ENCODE measurements at regions not wholly inside any gene's neighbourhood (a gene's known extent, or its start where the extent isn't known, plus 50 kb on each side); places are given as distances from the start of the nearest gene placed in this dataset.

DNA sequence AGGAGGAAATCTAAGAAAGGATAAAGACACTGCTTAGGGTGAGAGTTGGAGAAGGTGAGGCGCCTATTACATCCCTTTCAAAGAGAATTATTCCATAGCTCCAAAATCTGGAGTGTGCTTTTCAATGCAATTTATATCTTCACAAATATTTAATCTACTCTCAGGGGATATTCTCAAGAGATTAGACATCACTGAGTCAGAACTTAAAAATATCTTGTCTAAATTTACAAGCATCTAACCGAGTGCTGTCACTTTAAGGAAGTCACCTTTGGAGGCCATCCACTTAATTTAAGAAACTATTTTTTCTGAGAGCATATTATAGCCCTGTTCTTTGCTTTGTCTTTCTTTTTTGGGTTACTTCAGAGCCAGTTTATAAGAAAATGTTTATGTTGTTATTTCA is 134.6 kb downstream of the TNFSF18 start:
- peaks cover 0 to 11% (median 6%) of the 10 kb centered on the region in 5 donors for H3K9me3 Mint-ChIP-seq

DNA sequence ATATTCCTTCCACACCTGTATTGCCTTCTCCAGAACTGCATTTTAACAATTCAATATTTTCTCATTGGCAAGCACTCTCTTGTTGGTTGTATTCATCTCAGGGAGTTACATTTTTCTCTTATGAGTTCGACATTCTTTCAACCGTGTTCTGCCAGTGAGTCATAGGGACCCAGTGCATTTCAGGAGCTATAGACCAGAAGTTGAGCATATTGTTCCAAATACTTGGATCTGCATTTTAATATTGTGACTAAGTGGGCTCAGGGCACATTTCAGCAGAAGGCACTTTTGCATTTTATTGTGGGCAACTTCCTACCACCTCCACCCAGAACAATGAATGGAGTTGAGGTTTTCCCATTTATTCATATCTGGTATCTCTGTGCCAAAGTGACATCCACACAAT is 132.8 kb downstream of the TNFSF18 start:
- Mint-ChIP-seq H3K4me1 (no peaks in the 10 kb centered on the region), H3K4me3 (no peak overlapping the region), H3K9me3 (peaks cover 0 to 7% (median 6%) of the 10 kb centered on the region in 5 donors), H3K27ac (no peak overlapping the region), H3K27me3 (peaks cover 0 to under 1% of the 10 kb centered on the region in 2 donors), H3K36me3 (peaks cover 0 to 2% (median under 1%) of the 10 kb centered on the region in 3 donors)
- Histone ChIP-seq H3K9me3 (ENCODE audit: low read length) (peaks cover 5% of the 10 kb centered on the region), H3K4me3 (ENCODE audit: low read length) (no peak overlapping the region), H3K27me3 (ENCODE audit: insufficient read depth, low read length, poor library complexity, severe bottlenecking) (no peaks in the 10 kb centered on the region), H3K27ac (ENCODE audit: low read depth, low read length) (no peak overlapping the region), H3K4me1 (ENCODE audit: insufficient read depth, low read length) (no peaks in the 10 kb centered on the region), H3K36me3 (ENCODE audit: insufficient read depth, low read length) (no peaks in the 10 kb centered on the region)
- DNase-seq, result no peak
- ChIA-PET CTCF (no interaction called here), POLR2A (no interaction called here)

More for the DNA sequence above, 134.6 kb downstream of the TNFSF18 start:
- Histone ChIP-seq H3K36me3 (ENCODE audit: insufficient read depth, low read length) (no peaks in the 10 kb centered on the region), H3K4me3 (ENCODE audit: low read length) (no peak overlapping the region), H3K27me3 (ENCODE audit: insufficient read depth, low read length, poor library complexity, severe bottlenecking) (no peaks in the 10 kb centered on the region), H3K9me3 (ENCODE audit: low read length) (peaks cover 10% of the 10 kb centered on the region), H3K4me1 (ENCODE audit: insufficient read depth, low read length) (no peaks in the 10 kb centered on the region), H3K27ac (ENCODE audit: low read depth, low read length) (no peak overlapping the region)
- no peaks in the 10 kb centered on the region for H3K4me1 Mint-ChIP-seq
- H3K36me3 Mint-ChIP-seq, result peaks cover 0 to 5% (median 3%) of the 10 kb centered on the region in 3 donors
- no peak overlapping the region for H3K27ac Mint-ChIP-seq
- CTCF ChIA-PET, result interaction anchor here (1.2 kb wide), 1 partner anchor 22 kb away, joined by 3 read pairs; no protein-coding TSS in a partner anchor
- H3K4me3 Mint-ChIP-seq, result no peak overlapping the region
- DNase-seq, result no peak
- POLR2A ChIA-PET, result no interaction called here
- peaks cover 0 to 2% of the 10 kb centered on the region in 2 donors for H3K27me3 Mint-ChIP-seq

DNA sequence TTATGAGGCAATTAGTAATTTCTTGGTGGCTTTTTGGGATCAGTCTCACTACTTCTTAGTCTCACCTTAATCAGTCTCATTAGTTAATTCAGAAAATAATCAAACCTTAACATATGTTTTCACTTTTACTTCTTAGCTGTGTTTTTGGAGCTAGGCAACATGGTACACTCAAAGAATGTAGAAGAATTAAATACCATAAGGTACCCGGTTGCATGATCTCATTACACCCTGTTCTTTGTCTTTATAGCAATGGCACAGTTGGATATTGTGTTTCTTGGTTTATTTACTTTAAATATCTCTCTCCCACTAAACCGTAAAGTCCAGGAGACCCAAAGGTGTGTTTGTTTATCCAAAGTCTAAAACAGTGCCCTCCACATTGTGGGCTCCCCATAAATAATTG is 132.3 kb downstream of the TNFSF18 start:
- Histone ChIP-seq H3K27me3 (ENCODE audit: insufficient read depth, low read length, poor library complexity, severe bottlenecking) (no peaks in the 10 kb centered on the region), H3K27ac (ENCODE audit: low read depth, low read length) (no peak overlapping the region), H3K4me3 (ENCODE audit: low read length) (no peak overlapping the region), H3K36me3 (ENCODE audit: insufficient read depth, low read length) (no peaks in the 10 kb centered on the region), H3K9me3 (ENCODE audit: low read length) (peaks cover 1% of the 10 kb centered on the region), H3K4me1 (ENCODE audit: insufficient read depth, low read length) (no peaks in the 10 kb centered on the region)
- no peaks in the 10 kb centered on the region for H3K36me3 Mint-ChIP-seq
- H3K27ac Mint-ChIP-seq, result no peak overlapping the region
- DNase-seq, result no peak
- no peaks in the 10 kb centered on the region for H3K27me3 Mint-ChIP-seq
- ChIA-PET POLR2A (no interaction called here), CTCF (no interaction called here)
- peaks cover 0 to 3% (median 2%) of the 10 kb centered on the region in 5 donors for H3K9me3 Mint-ChIP-seq
- H3K4me3 Mint-ChIP-seq, result no peak overlapping the region
- no peaks in the 10 kb centered on the region for H3K4me1 Mint-ChIP-seq

DNA sequence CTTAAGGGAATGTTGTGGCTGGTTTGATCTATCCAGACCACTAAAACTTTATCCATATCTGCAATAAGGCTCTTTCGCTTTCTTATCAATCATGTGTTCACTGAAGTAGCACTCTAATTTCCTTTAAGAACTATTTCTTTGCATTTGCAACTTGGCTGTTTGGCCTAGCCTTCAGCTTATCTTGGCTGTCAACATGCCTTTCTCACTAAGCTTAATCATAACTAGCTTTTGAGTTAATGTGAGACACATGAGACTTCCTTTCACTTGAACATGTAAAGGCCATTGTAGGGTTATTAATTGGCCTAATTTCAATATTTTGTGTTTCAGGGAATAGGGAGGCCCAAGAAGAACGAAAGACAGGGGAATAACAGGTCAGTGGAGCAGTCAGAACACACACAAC is 124.7 kb downstream of the TNFSF18 start:
- no peak overlapping the region for H3K27ac Mint-ChIP-seq
- POLR2A ChIA-PET, result interaction anchor here (0.9 kb wide), 1 partner anchor 31 kb away, joined by 3 read pairs; no protein-coding TSS in a partner anchor
- CTCF ChIA-PET, result no interaction called here
- peaks cover 0 to 2% of the 10 kb centered on the region in 2 donors for H3K27me3 Mint-ChIP-seq
- no peaks in the 10 kb centered on the region for H3K36me3 ChIP-seq (ENCODE audit: insufficient read depth, low read length)
- no peaks in the 10 kb centered on the region for H3K9me3 ChIP-seq (ENCODE audit: low read length)
- H3K4me3 Mint-ChIP-seq, result no peak overlapping the region
- DNase-seq, result no peak
- no peaks in the 10 kb centered on the region for H3K4me1 ChIP-seq (ENCODE audit: insufficient read depth, low read length)
- no peak overlapping the region for H3K27ac ChIP-seq (ENCODE audit: low read depth, low read length)
- no peaks in the 10 kb centered on the region for H3K36me3 Mint-ChIP-seq
- H3K9me3 Mint-ChIP-seq, result no peaks in the 10 kb centered on the region
- H3K4me3 ChIP-seq (ENCODE audit: low read length), result no peak overlapping the region
- no peaks in the 10 kb centered on the region for H3K4me1 Mint-ChIP-seq
- no peaks in the 10 kb centered on the region for H3K27me3 ChIP-seq (ENCODE audit: insufficient read depth, low read length, poor library complexity, severe bottlenecking)

DNA sequence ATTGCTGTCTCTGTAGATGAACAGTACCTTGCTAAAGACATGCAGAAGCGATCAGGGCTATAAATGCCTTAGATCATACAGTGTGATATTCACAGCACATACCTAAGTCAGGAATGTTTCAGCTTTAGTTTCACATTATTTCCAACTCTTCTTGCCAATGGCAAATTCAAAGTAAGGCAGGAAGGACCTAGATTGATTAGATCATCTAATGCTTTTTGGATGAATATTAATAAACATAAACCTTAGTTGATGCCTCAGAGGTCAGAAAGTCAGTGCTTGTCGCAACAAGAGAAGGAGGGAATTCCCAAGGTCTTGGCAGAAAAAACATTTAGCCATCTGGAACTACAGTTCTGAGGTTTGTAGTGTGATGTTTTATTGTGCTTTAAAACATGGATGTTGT is 122.3 kb downstream of the TNFSF18 start:
- Histone ChIP-seq H3K4me1 (ENCODE audit: insufficient read depth, low read length) (no peaks in the 10 kb centered on the region), H3K36me3 (ENCODE audit: insufficient read depth, low read length) (no peaks in the 10 kb centered on the region), H3K9me3 (ENCODE audit: low read length) (no peaks in the 10 kb centered on the region), H3K27me3 (ENCODE audit: insufficient read depth, low read length, poor library complexity, severe bottlenecking) (no peaks in the 10 kb centered on the region), H3K4me3 (ENCODE audit: low read length) (no peak overlapping the region), H3K27ac (ENCODE audit: low read depth, low read length) (no peak overlapping the region)
- CTCF ChIA-PET, result no interaction called here
- DNase-seq, result no peak
- no peak overlapping the region for H3K27ac Mint-ChIP-seq
- peaks cover 0 to 2% of the 10 kb centered on the region in 2 donors for H3K27me3 Mint-ChIP-seq
- H3K36me3 Mint-ChIP-seq, result no peaks in the 10 kb centered on the region
- no peak overlapping the region for H3K4me3 Mint-ChIP-seq
- POLR2A ChIA-PET, result no interaction called here
- H3K9me3 Mint-ChIP-seq, result no peaks in the 10 kb centered on the region
- peaks cover 4 to 8% (median 7%) of the 10 kb centered on the region in 3 donors for H3K4me1 Mint-ChIP-seq

DNA sequence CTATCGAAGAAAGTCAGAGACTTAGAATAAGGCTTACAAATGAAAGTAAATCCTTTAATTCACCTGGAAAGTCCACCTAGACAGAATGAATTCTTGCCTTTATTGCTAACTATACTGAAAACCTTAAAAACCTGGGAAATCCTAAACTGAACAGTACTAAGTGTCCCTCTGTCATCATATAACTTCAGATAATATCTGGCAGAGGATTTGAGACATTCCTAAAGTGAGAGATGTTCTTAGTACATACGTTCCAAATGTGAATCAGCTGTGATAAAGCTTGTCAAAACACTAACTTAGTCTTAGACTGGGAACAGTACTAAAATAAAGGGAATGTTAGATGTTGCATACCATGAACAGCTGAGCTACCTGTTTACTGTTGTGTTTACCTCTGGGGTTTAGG is 121.7 kb downstream of the TNFSF18 start:
- no peaks in the 10 kb centered on the region for H3K36me3 ChIP-seq (ENCODE audit: insufficient read depth, low read length)
- CTCF ChIA-PET, result no interaction called here

DNA sequence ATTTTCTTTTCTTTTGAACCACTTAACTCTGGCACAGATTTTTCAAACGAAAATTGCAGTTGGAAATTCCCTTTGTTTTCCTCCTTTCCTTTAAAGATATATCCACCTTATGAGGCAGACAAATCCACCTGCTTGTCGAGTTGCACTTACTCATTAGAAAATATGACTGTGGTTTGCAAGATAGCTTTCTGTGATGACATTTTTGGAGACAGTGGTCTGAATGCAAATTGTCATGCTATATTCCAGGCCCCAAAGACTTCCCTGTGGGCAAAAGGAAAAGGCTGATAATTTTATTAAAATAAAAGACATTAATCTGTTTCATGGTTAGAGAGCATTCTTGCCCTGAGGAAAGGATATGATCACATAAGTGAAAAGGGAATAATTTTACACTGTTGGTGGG is 120.6 kb downstream of the TNFSF18 start:
- H3K27ac ChIP-seq (ENCODE audit: low read depth, low read length), result no peak overlapping the region
- CTCF ChIA-PET, result no interaction called here
- H3K4me1 ChIP-seq (ENCODE audit: insufficient read depth, low read length), result peaks cover 5% of the 10 kb centered on the region
- Mint-ChIP-seq H3K4me1 (peaks cover 12 to 24% (median 21%) of the 10 kb centered on the region in 3 donors), H3K4me3 (no peak overlapping the region), H3K9me3 (no peaks in the 10 kb centered on the region), H3K27me3 (peaks cover 0 to 2% of the 10 kb centered on the region in 2 donors), H3K27ac (no peak overlapping the region), H3K36me3 (no peaks in the 10 kb centered on the region)
- no peaks in the 10 kb centered on the region for H3K9me3 ChIP-seq (ENCODE audit: low read length)
- no peak overlapping the region for H3K4me3 ChIP-seq (ENCODE audit: low read length)
- H3K27me3 ChIP-seq (ENCODE audit: insufficient read depth, low read length, poor library complexity, severe bottlenecking), result no peaks in the 10 kb centered on the region
- no peak for DNase-seq
- H3K36me3 ChIP-seq (ENCODE audit: insufficient read depth, low read length), result no peaks in the 10 kb centered on the region
- POLR2A ChIA-PET, result no interaction called here

More for the DNA sequence above, 121.7 kb downstream of the TNFSF18 start:
- Histone ChIP-seq H3K4me3 (ENCODE audit: low read length) (no peak overlapping the region), H3K27ac (ENCODE audit: low read depth, low read length) (no peak overlapping the region), H3K4me1 (ENCODE audit: insufficient read depth, low read length) (peaks cover 4% of the 10 kb centered on the region), H3K9me3 (ENCODE audit: low read length) (no peaks in the 10 kb centered on the region), H3K27me3 (ENCODE audit: insufficient read depth, low read length, poor library complexity, severe bottlenecking) (no peaks in the 10 kb centered on the region)
- Mint-ChIP-seq H3K4me3 (no peak overlapping the region), H3K36me3 (no peaks in the 10 kb centered on the region), H3K9me3 (no peaks in the 10 kb centered on the region), H3K27ac (no peak overlapping the region), H3K4me1 (peaks cover 8 to 13% (median 12%) of the 10 kb centered on the region in 3 donors), H3K27me3 (peaks cover 0 to 2% of the 10 kb centered on the region in 2 donors)
- DNase-seq, result no peak
- POLR2A ChIA-PET, result no interaction called here

DNA sequence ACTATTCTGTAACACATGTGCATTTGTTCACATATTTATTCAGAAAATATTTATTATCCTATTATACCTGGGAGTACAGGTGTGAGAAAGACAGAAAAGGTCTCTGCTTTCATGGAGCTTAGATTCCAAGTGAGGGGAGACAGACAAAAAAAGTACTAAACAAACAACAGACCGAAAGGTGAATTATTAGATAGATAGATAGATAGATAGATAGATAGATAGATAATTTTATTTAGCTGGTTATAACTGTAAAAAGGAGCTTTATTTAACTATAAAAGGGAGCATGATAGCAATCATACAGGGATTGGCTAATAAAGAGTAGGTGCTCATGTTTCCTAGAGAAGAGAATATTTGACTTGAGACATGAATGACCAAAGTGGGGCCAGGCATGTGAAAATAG is 119.4 kb downstream of the TNFSF18 start:
- peaks cover 0 to 2% of the 10 kb centered on the region in 2 donors for H3K27me3 Mint-ChIP-seq
- Histone ChIP-seq H3K27ac (ENCODE audit: low read depth, low read length) (no peak overlapping the region), H3K27me3 (ENCODE audit: insufficient read depth, low read length, poor library complexity, severe bottlenecking) (no peaks in the 10 kb centered on the region), H3K4me3 (ENCODE audit: low read length) (no peak overlapping the region), H3K9me3 (ENCODE audit: low read length) (no peaks in the 10 kb centered on the region), H3K36me3 (ENCODE audit: insufficient read depth, low read length) (no peaks in the 10 kb centered on the region), H3K4me1 (ENCODE audit: insufficient read depth, low read length) (peaks cover 5% of the 10 kb centered on the region)
- no peak overlapping the region for H3K4me3 Mint-ChIP-seq
- DNase-seq, result no peak
- ChIA-PET CTCF (no interaction called here), POLR2A (no interaction called here)
- H3K4me1 Mint-ChIP-seq, result peaks cover 12 to 25% (median 21%) of the 10 kb centered on the region in 3 donors
- no peaks in the 10 kb centered on the region for H3K9me3 Mint-ChIP-seq
- no peak overlapping the region for H3K27ac Mint-ChIP-seq
- no peaks in the 10 kb centered on the region for H3K36me3 Mint-ChIP-seq

DNA sequence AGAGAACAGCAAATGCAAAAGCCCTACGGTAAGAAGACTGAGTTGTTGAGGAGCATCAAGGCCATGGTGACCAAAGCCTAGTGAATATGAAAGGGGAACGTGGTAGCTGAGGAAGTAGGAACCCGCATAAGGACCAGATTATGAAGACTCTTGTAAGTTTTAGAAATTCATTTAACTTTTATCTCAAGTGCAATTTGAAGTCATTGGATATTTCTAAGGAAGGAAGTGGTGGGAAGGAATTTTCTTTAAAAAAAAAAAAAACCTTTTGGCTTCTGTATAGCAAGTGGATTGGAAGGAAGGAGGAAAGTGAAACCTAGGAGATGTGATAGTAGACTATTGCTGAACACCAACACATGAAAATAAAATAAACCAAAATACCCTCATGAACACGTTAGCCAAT is 119.0 kb downstream of the TNFSF18 start:
- no peak overlapping the region for H3K4me3 Mint-ChIP-seq
- Histone ChIP-seq H3K27me3 (ENCODE audit: insufficient read depth, low read length, poor library complexity, severe bottlenecking) (no peaks in the 10 kb centered on the region), H3K4me1 (ENCODE audit: insufficient read depth, low read length) (peaks cover 5% of the 10 kb centered on the region), H3K27ac (ENCODE audit: low read depth, low read length) (no peak overlapping the region), H3K36me3 (ENCODE audit: insufficient read depth, low read length) (no peaks in the 10 kb centered on the region), H3K4me3 (ENCODE audit: low read length) (no peak overlapping the region), H3K9me3 (ENCODE audit: low read length) (no peaks in the 10 kb centered on the region)
- DNase-seq, result no peak
- H3K36me3 Mint-ChIP-seq, result no peaks in the 10 kb centered on the region
- POLR2A ChIA-PET, result no interaction called here
- peaks cover 0 to 2% of the 10 kb centered on the region in 2 donors for H3K27me3 Mint-ChIP-seq
- CTCF ChIA-PET, result no interaction called here
- H3K27ac Mint-ChIP-seq, result no peak overlapping the region
- peaks cover 12 to 25% (median 21%) of the 10 kb centered on the region in 3 donors for H3K4me1 Mint-ChIP-seq
- no peaks in the 10 kb centered on the region for H3K9me3 Mint-ChIP-seq

Measured in CD8-positive, alpha-beta memory T cell (primary cell).